Duodenal mucosa (tissue), 2 donors: ENCODE measurements at regions not wholly inside any gene's neighbourhood (a gene's known extent, or its start where the extent isn't known, plus 50 kb on each side); places are given as distances from the start of the nearest gene placed in this dataset.

Source experiments
- H3K27ac ChIP-seq: one replicate; pipeline ENCODE4 v1.7.0; 2013; ENCODE audit warnings: low read depth, low read length
- H3K27me3 ChIP-seq, 2 donors: one replicate each; pipeline ENCODE4 v1.7.0; 2013; ENCODE audit warnings: low read length in 2 of 2, control low read depth in 1 of 2; ENCODE audit not compliant: insufficient read depth in 2 of 2, control insufficient read depth in 1 of 2
- H3K36me3 ChIP-seq, 2 donors: one replicate each; pipeline ENCODE4 v1.7.0; 2013; ENCODE audit warnings: low read length in 2 of 2, control low read depth in 1 of 2; ENCODE audit not compliant: insufficient read depth in 2 of 2, control insufficient read depth in 1 of 2
- H3K4me1 ChIP-seq, 2 donors: one replicate each; pipeline ENCODE4 v1.7.0; 2013; ENCODE audit warnings: low read length in 2 of 2, control low read depth in 1 of 2; ENCODE audit not compliant: insufficient read depth in 2 of 2, control insufficient read depth in 1 of 2
- H3K4me3 ChIP-seq, 2 donors: one replicate each; pipeline ENCODE4 v1.7.0; 2013; ENCODE audit warnings: low read length in 2 of 2, low read depth in 1 of 2
- H3K9ac ChIP-seq, 2 donors: one replicate each; pipeline ENCODE4 v1.7.0; 2013; ENCODE audit warnings: low read length in 2 of 2, low read depth in 1 of 2
- H3K9me3 ChIP-seq, 2 donors: one replicate each; pipeline ENCODE4 v1.7.0; 2013; ENCODE audit warnings: low read length in 2 of 2, control low read depth in 1 of 2; ENCODE audit not compliant: control insufficient read depth in 1 of 2

- H3K36me3 ChIP-seq = no peaks in the 10 kb centered on the region
- H3K4me1 ChIP-seq = peaks cover 39 to 53% of the 10 kb centered on the region in 2 donors
- H3K9ac ChIP-seq = no peak overlapping the region
- no peak overlapping the region for H3K4me3 ChIP-seq
- no peaks in the 10 kb centered on the region for H3K9me3 ChIP-seq
- H3K27ac ChIP-seq = no peak overlapping the region
- no peaks in the 10 kb centered on the region for H3K27me3 ChIP-seq
Observed at GRCh38 chr12:67424784-67425183, 155.6 kb downstream of the CAND1 start.

DNA sequence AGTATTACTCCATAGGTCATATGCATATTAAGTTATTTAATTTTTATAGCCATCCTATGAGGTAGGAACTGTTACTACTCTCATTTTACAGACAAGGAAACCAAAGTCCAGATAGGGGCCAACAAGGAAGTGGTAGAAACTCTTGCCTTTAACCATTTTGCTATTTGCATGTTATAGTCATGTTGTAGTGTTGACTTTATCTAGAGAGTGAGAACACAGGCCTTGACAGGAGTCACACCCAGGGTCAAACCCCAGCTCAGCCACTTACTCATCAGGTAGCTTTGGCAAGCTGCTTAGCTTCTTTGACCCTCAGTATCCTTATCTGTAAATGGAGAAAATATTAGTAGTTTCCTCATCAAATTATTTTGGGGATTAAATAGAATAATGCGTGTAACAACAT is 156.2 kb downstream of the CAND1 start:
- Histone ChIP-seq H3K27me3 (no peaks in the 10 kb centered on the region), H3K9ac (no peak overlapping the region), H3K9me3 (no peaks in the 10 kb centered on the region), H3K4me3 (no peak overlapping the region), H3K27ac (no peak overlapping the region), H3K4me1 (peaks cover 39 to 60% of the 10 kb centered on the region in 2 donors), H3K36me3 (no peaks in the 10 kb centered on the region)

GRCh38 chr12:67426067-67426466 is 156.9 kb downstream of the CAND1 start:
- no peaks in the 10 kb centered on the region for H3K27me3 ChIP-seq
- H3K36me3 ChIP-seq = no peaks in the 10 kb centered on the region
- H3K9ac ChIP-seq = no peak overlapping the region
- no peaks in the 10 kb centered on the region for H3K9me3 ChIP-seq
- peaks cover 40 to 63% of the 10 kb centered on the region in 2 donors for H3K4me1 ChIP-seq
- H3K27ac ChIP-seq = no peak overlapping the region
- no peak overlapping the region for H3K4me3 ChIP-seq

- Histone ChIP-seq H3K27ac (no peak overlapping the region), H3K9ac (no peak overlapping the region), H3K4me3 (no peak overlapping the region), H3K36me3 (no peaks in the 10 kb centered on the region), H3K4me1 (peaks cover 46 to 72% of the 10 kb centered on the region in 2 donors), H3K27me3 (no peaks in the 10 kb centered on the region), H3K9me3 (no peaks in the 10 kb centered on the region)
Observed at GRCh38 chr12:67427336-67427735, 158.2 kb downstream of the CAND1 start.

DNA sequence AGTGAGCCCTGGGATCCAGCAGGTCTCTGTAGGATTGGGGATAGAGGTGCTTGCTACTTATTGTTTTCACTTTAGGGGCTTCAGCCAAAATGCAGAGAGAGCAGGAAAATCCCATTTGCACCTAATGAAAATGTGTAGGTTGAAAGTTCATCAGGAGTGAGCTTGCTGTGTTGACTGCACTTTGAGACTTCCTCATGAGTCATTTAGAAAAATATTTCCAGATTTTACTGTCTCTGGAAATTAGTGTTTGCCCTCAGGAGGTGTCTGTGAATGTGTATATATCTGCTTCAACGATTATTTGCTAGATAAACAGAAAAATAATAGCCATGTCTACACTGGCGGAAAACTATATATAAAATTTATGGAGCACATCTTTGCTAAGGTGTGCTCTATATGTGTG is 159.3 kb downstream of the CAND1 start:
- Histone ChIP-seq H3K4me3 (no peak overlapping the region), H3K27ac (no peak overlapping the region), H3K9ac (no peak overlapping the region), H3K4me1 (peaks cover 47 to 67% of the 10 kb centered on the region in 2 donors), H3K27me3 (no peaks in the 10 kb centered on the region), H3K36me3 (no peaks in the 10 kb centered on the region), H3K9me3 (no peaks in the 10 kb centered on the region)

GRCh38 chr12:67430708-67431335 is 161.7 kb downstream of the CAND1 start:
- Histone ChIP-seq H3K36me3 (no peaks in the 10 kb centered on the region), H3K9ac (no peak overlapping the region), H3K9me3 (no peaks in the 10 kb centered on the region), H3K27ac (no peak overlapping the region), H3K4me3 (no peak overlapping the region), H3K4me1 (peaks cover 63 to 66% of the 10 kb centered on the region in 2 donors), H3K27me3 (no peaks in the 10 kb centered on the region)

- Histone ChIP-seq H3K4me1 (peaks cover 62 to 65% of the 10 kb centered on the region in 2 donors), H3K9ac (no peak overlapping the region), H3K27me3 (no peaks in the 10 kb centered on the region), H3K9me3 (no peaks in the 10 kb centered on the region), H3K36me3 (no peaks in the 10 kb centered on the region), H3K4me3 (no peak overlapping the region), H3K27ac (no peak overlapping the region)
Observed at GRCh38 chr12:67431411-67432020, 162.4 kb downstream of the CAND1 start.

DNA sequence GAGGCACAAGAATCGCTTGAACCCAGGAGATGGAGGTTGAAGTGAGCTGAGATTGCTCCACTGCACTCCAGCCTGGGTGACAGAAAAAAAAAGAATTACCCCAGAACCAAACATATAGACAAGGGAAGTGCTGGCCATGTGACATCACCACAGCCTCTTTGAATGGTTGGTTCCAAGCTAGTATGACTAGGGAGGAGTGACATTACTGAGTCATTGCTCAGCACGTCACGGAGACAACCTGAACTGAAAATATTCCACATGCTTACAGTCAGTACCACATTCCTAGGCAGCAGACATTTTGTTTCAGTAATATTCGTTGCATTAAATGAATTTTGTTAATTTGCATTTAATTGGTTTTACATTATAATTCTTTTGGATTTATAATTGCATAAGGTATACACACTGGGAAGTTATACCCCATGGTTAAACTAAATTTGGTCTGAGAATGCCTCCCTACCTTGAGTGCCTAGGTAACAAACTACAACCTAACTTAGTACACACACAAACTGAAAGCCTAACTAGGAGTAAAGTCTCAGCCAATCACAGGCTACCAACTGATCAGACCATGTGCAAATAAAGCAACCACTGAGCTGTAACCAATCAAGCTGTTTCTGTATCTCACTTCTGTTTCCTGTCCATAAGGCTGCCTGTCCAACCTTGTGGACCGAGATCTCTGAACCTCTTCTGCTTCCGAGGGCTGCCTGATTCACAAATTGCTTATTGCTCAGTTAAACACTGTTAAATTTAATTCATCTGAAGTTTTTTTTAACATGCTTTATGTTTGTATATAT is 164.4 kb downstream of the CAND1 start:
- Histone ChIP-seq H3K27ac (no peak overlapping the region), H3K4me1 (peaks cover 46 to 49% of the 10 kb centered on the region in 2 donors), H3K9me3 (no peaks in the 10 kb centered on the region), H3K36me3 (no peaks in the 10 kb centered on the region), H3K27me3 (no peaks in the 10 kb centered on the region), H3K9ac (no peak overlapping the region), H3K4me3 (no peak overlapping the region)

GRCh38 chr12:67434671-67435370 is 165.7 kb downstream of the CAND1 start:
- H3K36me3 ChIP-seq = no peaks in the 10 kb centered on the region
- H3K9ac ChIP-seq = no peak overlapping the region
- H3K4me1 ChIP-seq = peaks cover 36 to 42% of the 10 kb centered on the region in 2 donors
- H3K9me3 ChIP-seq = no peaks in the 10 kb centered on the region
- no peaks in the 10 kb centered on the region for H3K27me3 ChIP-seq
- H3K4me3 ChIP-seq = no peak overlapping the region
- no peak overlapping the region for H3K27ac ChIP-seq

DNA sequence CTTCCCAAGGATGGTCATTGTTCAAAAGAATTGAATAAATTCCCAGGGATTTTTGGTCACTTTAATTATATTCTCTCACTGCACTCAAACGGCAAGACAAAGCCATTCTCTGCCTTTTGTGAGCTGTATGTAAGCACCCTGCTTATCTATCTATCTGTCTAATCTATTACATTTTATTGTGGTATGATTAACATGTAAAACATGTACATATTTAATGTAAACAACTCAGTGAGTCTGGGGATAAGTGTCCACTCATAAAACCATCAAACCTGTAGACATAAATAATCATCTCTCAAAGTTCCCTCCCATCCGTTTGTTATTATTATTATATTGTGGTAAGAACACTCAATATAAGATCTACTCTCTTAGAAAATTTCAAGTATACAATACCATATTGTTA is 167.1 kb downstream of the CAND1 start:
- Histone ChIP-seq H3K27me3 (no peaks in the 10 kb centered on the region), H3K4me1 (peaks cover 26 to 36% of the 10 kb centered on the region in 2 donors), H3K9me3 (no peaks in the 10 kb centered on the region), H3K36me3 (no peaks in the 10 kb centered on the region), H3K4me3 (no peak overlapping the region), H3K9ac (no peak overlapping the region), H3K27ac (no peak overlapping the region)
